Breast epithelium (tissue), 4 donors: ENCODE measurements at regions not wholly inside any gene's neighbourhood (a gene's known extent, or its start where the extent isn't known, plus 50 kb on each side); places are given as distances from the start of the nearest gene placed in this dataset.

Experiments
- DNase-seq, 2 donors: peaks; one replicate each; pipeline ENCODE4 v3.0.0-alpha.2; 2019; ENCODE audit warnings: low spot score in 2 of 2
- H3K27ac ChIP-seq, 2 donors: fragments of 200-600 bp; sonication (generic) in 1 of 2; one replicate each; pipeline ENCODE4 v1.5.1; 2016 to 2019; ENCODE audit warnings: mild to moderate bottlenecking in 1 of 2
- H3K27me3 ChIP-seq, 2 donors: fragments of 200-600 bp; sonication (generic) in 1 of 2; one replicate each; pipeline versions ENCODE4 v1.5.1 to v1.6.0; 2017 to 2019; ENCODE audit warnings: control low read depth in 1 of 2, mild to moderate bottlenecking in 1 of 2
- H3K36me3 ChIP-seq: fragments of 200-600 bp; one replicate; pipeline ENCODE4 v1.5.1; 2019
- H3K4me1 ChIP-seq, 2 donors: fragments of 200-600 bp; sonication (generic); one replicate each; pipeline ENCODE4 v1.5.1; 2016 to 2019; ENCODE audit warnings: control low read depth in 1 of 2
- H3K4me3 ChIP-seq, 3 donors: fragments of 200-600 bp; sonication (generic); 1 replicate in 2 of 3; 2 replicates in 1 of 3; pipeline ENCODE4 v1.5.1; 2016 to 2019; ENCODE audit warnings: mild to moderate bottlenecking in 3 of 3, moderate library complexity in 2 of 3
- H3K9me3 ChIP-seq, 2 donors: fragments of 200-600 bp; sonication (generic) in 1 of 2; one replicate each; pipeline ENCODE4 v1.5.1; 2016 to 2019; ENCODE audit warnings: control low read depth in 1 of 2
- CTCF ChIP-seq, 3 donors: fragments of 450-650 bp; IDR thresholded peaks; one replicate each; pipeline ENCODE4 v1.5.1; 2016 to 2017; ENCODE audit warnings: antibody characterized with exemption in 3 of 3, mild to moderate bottlenecking in 3 of 3, moderate library complexity in 3 of 3
- POLR2A ChIP-seq: fragments of 450-650 bp; IDR thresholded peaks from one replicate; pipeline ENCODE4 v1.6.1; 2016; ENCODE audit warnings: antibody characterized with exemption, mild to moderate bottlenecking, moderate library complexity
- POLR2AphosphoS5 ChIP-seq, 3 donors: sonication (generic); formaldehyde crosslinking; IDR thresholded peaks; one replicate each; pipeline ENCODE4 v1.6.1; 2017; ENCODE audit warnings: antibody characterized with exemption in 3 of 3
- intact Hi-C: fragments of 100-400 bp; cut with DNase I; formaldehyde crosslinking; loops from one replicate; pipeline ENCODE4 v1.15.1; 2023; ENCODE audit warnings: low total_unique reads

GRCh38 chr3:34779092-34779491, 860.2 kb upstream of the ARPP21 start:
- Histone ChIP-seq H3K27me3 (no peaks in the 10 kb centered on the region), H3K9me3 (no peaks in the 10 kb centered on the region), H3K4me3 (no peak overlapping the region), H3K36me3 (no peaks in the 10 kb centered on the region), H3K27ac (no peak overlapping the region), H3K4me1 (no peaks in the 10 kb centered on the region)
- intact Hi-C loops, result no loop called here
- no peak for DNase-seq
- TF ChIP-seq CTCF (IDR thresholded peaks at IDR 0.05) (no peak), POLR2AphosphoS5 (IDR thresholded peaks at IDR 0.05) (no peak), POLR2A (no peak)

GRCh38 chr3:34780294-34780693, 859.0 kb upstream of the ARPP21 start:
- Histone ChIP-seq H3K27ac (no peak overlapping the region), H3K4me3 (no peak overlapping the region), H3K4me1 (no peaks in the 10 kb centered on the region), H3K27me3 (no peaks in the 10 kb centered on the region), H3K36me3 (no peaks in the 10 kb centered on the region), H3K9me3 (no peaks in the 10 kb centered on the region)
- DNase-seq, result no peak
- TF ChIP-seq POLR2A (no peak), POLR2AphosphoS5 (IDR thresholded peaks at IDR 0.05) (no peak), CTCF (IDR thresholded peaks at IDR 0.05) (no peak)
- intact Hi-C loops, result no loop called here

DNA sequence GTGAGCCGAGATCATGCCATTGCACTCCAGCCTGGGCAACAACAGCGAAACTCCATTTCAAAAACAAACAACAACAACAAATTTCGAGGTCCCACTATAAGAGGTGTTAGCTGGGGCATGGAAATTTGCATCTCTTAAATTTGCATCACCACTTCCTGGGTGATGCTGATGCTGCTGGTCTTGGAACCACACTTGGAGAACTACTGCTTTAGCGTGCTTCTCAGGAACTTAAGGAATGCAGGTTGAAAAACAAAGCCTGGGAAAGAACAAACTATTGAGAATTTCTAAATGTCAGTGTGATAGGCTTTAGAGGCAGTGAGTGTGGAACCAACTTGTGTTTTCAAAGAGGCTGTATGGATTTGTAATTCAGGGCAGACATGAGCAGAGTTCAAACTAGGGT, 858.4 kb upstream of the ARPP21 start:
- Histone ChIP-seq H3K36me3 (no peaks in the 10 kb centered on the region), H3K4me3 (no peak overlapping the region), H3K4me1 (no peaks in the 10 kb centered on the region), H3K27me3 (no peaks in the 10 kb centered on the region), H3K9me3 (no peaks in the 10 kb centered on the region), H3K27ac (no peak overlapping the region)
- intact Hi-C loops, result no loop called here
- no peak for TF ChIP-seq POLR2AphosphoS5 (IDR thresholded peaks at IDR 0.05)
- no peak for TF ChIP-seq POLR2A
- no peak for TF ChIP-seq CTCF (IDR thresholded peaks at IDR 0.05)
- no peak for DNase-seq

DNA sequence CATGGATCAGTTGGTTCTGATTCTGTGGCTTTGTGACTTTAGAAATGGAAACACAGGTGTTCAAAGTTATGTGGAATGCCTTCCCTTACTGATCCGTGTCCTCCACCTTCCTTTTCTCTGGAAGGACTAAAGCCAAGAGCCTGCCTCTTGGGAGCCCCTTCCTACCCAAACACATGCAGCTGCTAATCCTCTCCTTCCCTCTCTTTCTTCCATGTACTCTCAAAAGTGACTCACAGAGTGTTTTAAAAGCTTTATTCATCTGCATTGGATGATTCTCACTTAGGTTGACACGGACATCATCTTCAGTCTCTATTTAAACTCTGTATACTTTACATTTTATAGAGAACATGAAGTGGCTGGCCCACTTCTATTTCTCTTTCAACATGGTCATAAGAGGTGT, 856.5 kb upstream of the ARPP21 start:
- no peak overlapping the region for H3K4me3 ChIP-seq
- no peaks in the 10 kb centered on the region for H3K36me3 ChIP-seq
- no peaks in the 10 kb centered on the region for H3K9me3 ChIP-seq
- no peak for DNase-seq
- intact Hi-C loops, result no loop called here
- H3K27me3 ChIP-seq, result no peaks in the 10 kb centered on the region
- no peak overlapping the region for H3K27ac ChIP-seq
- TF ChIP-seq POLR2AphosphoS5 (IDR thresholded peaks at IDR 0.05), result no peak
- no peak for TF ChIP-seq POLR2A
- no peak for TF ChIP-seq CTCF (IDR thresholded peaks at IDR 0.05)
- no peaks in the 10 kb centered on the region for H3K4me1 ChIP-seq

DNA sequence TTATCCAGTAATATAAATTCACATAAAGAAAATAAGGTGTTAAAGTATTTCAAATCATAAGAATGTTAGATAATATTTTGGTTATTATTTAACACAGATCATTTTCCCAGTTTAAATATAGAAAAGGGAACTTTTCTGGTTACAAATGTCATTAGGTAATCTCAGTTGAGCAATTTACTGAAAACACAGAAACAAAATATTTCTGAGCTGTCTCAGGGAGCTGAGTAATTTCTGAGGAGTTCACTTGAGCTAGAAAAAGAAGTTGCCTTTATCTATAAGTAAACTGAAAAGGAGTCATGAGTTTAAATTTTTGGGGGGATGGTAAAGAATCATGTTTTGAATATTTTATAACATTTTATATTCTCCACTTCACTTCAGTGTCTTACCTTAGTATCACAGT, 855.4 kb upstream of the ARPP21 start:
- DNase-seq, result no peak
- Histone ChIP-seq H3K4me1 (no peaks in the 10 kb centered on the region), H3K27me3 (no peaks in the 10 kb centered on the region), H3K36me3 (no peaks in the 10 kb centered on the region), H3K9me3 (no peaks in the 10 kb centered on the region), H3K27ac (no peak overlapping the region), H3K4me3 (no peak overlapping the region)
- TF ChIP-seq CTCF (IDR thresholded peaks at IDR 0.05), result no peak
- no peak for TF ChIP-seq POLR2A
- no peak for TF ChIP-seq POLR2AphosphoS5 (IDR thresholded peaks at IDR 0.05)
- intact Hi-C loops, result no loop called here
